ENCODE measurements at regions not wholly inside any gene's neighbourhood (a gene's known extent, or its start where the extent isn't known, plus 50 kb on each side); places are given as distances from the start of the nearest gene placed in this dataset.
"Not testable (repeated sequence)": the region's sequence is repeated elsewhere in the genome, so short reads cannot be mapped to it uniquely, and the experiment has no call there.

- no peak for DNase-seq
- Mint-ChIP-seq H3K27me3 (ENCODE audit: low read depth in 3 of 3) (peaks cover 0 to 1% (median 0%) of the 10 kb centered on the region in 3 donors), H3K27ac (no peak overlapping the region), H3K36me3 (peaks cover 0 to 9% (median 0%) of the 10 kb centered on the region in 3 donors), H3K4me1 (no peaks in the 10 kb centered on the region), H3K9me3 (peaks cover 19 to 60% (median 36%) of the 10 kb centered on the region in 6 donors), H3K4me3 (no peak overlapping the region)
Observed at GRCh38 chr3:88882121-88882520, 225.3 kb upstream of the EPHA3 start.

- H3K4me3 Mint-ChIP-seq; H3K36me3 Mint-ChIP-seq; H3K27ac Mint-ChIP-seq; H3K27me3 Mint-ChIP-seq (ENCODE audit: low read depth in 3 of 3); H3K4me1 Mint-ChIP-seq; DNase-seq: not testable (repeated sequence)
- peaks cover 18 to 68% (median 44%) of the 10 kb centered on the region in 6 donors for H3K9me3 Mint-ChIP-seq
Observed at GRCh38 chr3:88886624-88887023, 220.8 kb upstream of the EPHA3 start.

GRCh38 chr3:88896026-88896425 lies 211.4 kb upstream of the EPHA3 start:
- Mint-ChIP-seq H3K9me3 (peaks cover 5 to 30% (median 21%) of the 10 kb centered on the region in 6 donors), H3K27me3 (ENCODE audit: low read depth in 3 of 3) (no peaks in the 10 kb centered on the region), H3K36me3 (no peaks in the 10 kb centered on the region), H3K4me1 (no peaks in the 10 kb centered on the region), H3K4me3 (no peak overlapping the region), H3K27ac (no peak overlapping the region)
- DNase-seq, result no peak

GRCh38 chr3:88912294-88912877 lies 195.0 kb upstream of the EPHA3 start:
- no peak for DNase-seq
- Mint-ChIP-seq H3K9me3 (peaks cover 4 to 44% (median 20%) of the 10 kb centered on the region in 6 donors), H3K4me1 (no peaks in the 10 kb centered on the region), H3K27me3 (ENCODE audit: low read depth in 3 of 3) (peaks cover 0 to 2% (median 0%) of the 10 kb centered on the region in 3 donors), H3K36me3 (no peaks in the 10 kb centered on the region), H3K4me3 (no peak overlapping the region), H3K27ac (no peak overlapping the region)

GRCh38 chr3:88918841-88919240 lies 188.6 kb upstream of the EPHA3 start:
- Mint-ChIP-seq H3K9me3 (peaks cover 2 to 49% (median 28%) of the 10 kb centered on the region in 6 donors), H3K27me3 (ENCODE audit: low read depth in 3 of 3) (peaks cover 0 to 2% (median 0%) of the 10 kb centered on the region in 3 donors), H3K27ac (no peak overlapping the region), H3K4me3 (no peak overlapping the region), H3K36me3 (peaks cover 0 to 4% (median 0%) of the 10 kb centered on the region in 3 donors), H3K4me1 (no peaks in the 10 kb centered on the region)
- DNase-seq, result no peak

- no peaks in the 10 kb centered on the region for H3K4me1 Mint-ChIP-seq
- peaks cover 0 to 2% (median 0%) of the 10 kb centered on the region in 3 donors for H3K27me3 Mint-ChIP-seq (ENCODE audit: low read depth in 3 of 3)
- H3K27ac Mint-ChIP-seq, result no peak overlapping the region
- DNase-seq, result no peak
- H3K36me3 Mint-ChIP-seq, result peaks cover 0 to 4% (median 0%) of the 10 kb centered on the region in 3 donors
- peaks cover 2 to 40% (median 25%) of the 10 kb centered on the region in 6 donors for H3K9me3 Mint-ChIP-seq
- no peak overlapping the region for H3K4me3 Mint-ChIP-seq
Observed at GRCh38 chr3:88921986-88922385, 185.4 kb upstream of the EPHA3 start.

GRCh38 chr3:88926221-88926620 lies 181.2 kb upstream of the EPHA3 start:
- no peaks in the 10 kb centered on the region for H3K4me1 Mint-ChIP-seq
- peaks cover 0 to under 1% (median 0%) of the 10 kb centered on the region in 3 donors for H3K27me3 Mint-ChIP-seq (ENCODE audit: low read depth in 3 of 3)
- H3K36me3 Mint-ChIP-seq, result no peaks in the 10 kb centered on the region
- peaks cover 0 to 48% (median 24%) of the 10 kb centered on the region in 6 donors for H3K9me3 Mint-ChIP-seq
- no peak overlapping the region for H3K27ac Mint-ChIP-seq
- H3K4me3 Mint-ChIP-seq, result no peak overlapping the region
- DNase-seq, result no peak

- DNase-seq, result no peak
- peaks cover 5 to 60% (median 24%) of the 10 kb centered on the region in 6 donors for H3K9me3 Mint-ChIP-seq
- peak overlapping the region in 1 of 6 donors; percentile 44 for H3K27ac Mint-ChIP-seq
- H3K4me1 Mint-ChIP-seq, result no peaks in the 10 kb centered on the region
- H3K36me3 Mint-ChIP-seq, result peaks cover 0 to 4% (median 0%) of the 10 kb centered on the region in 3 donors
- no peak overlapping the region for H3K4me3 Mint-ChIP-seq
- no peaks in the 10 kb centered on the region for H3K27me3 Mint-ChIP-seq (ENCODE audit: low read depth in 3 of 3)
Observed at GRCh38 chr3:88930611-88931010, 176.8 kb upstream of the EPHA3 start.

GRCh38 chr3:88936831-88937230 lies 170.6 kb upstream of the EPHA3 start:
- peaks cover 11 to 64% (median 34%) of the 10 kb centered on the region in 6 donors for H3K9me3 Mint-ChIP-seq
- H3K36me3 Mint-ChIP-seq, result peaks cover 0 to 4% (median 0%) of the 10 kb centered on the region in 3 donors
- H3K4me1 Mint-ChIP-seq, result no peaks in the 10 kb centered on the region
- no peak overlapping the region for H3K4me3 Mint-ChIP-seq
- H3K27ac Mint-ChIP-seq, result no peak overlapping the region
- no peak for DNase-seq
- peaks cover 0 to 1% (median 1%) of the 10 kb centered on the region in 3 donors for H3K27me3 Mint-ChIP-seq (ENCODE audit: low read depth in 3 of 3)

GRCh38 chr3:88940296-88940695 lies 167.1 kb upstream of the EPHA3 start:
- Mint-ChIP-seq H3K36me3 (no peaks in the 10 kb centered on the region), H3K9me3 (peaks cover 6 to 68% (median 29%) of the 10 kb centered on the region in 6 donors), H3K27ac (no peak overlapping the region), H3K4me3 (no peak overlapping the region), H3K4me1 (no peaks in the 10 kb centered on the region), H3K27me3 (ENCODE audit: low read depth in 3 of 3) (peaks cover 0 to 1% (median 1%) of the 10 kb centered on the region in 3 donors)
- no peak for DNase-seq

- Mint-ChIP-seq H3K27ac (no peak overlapping the region), H3K9me3 (peaks cover 7 to 48% (median 24%) of the 10 kb centered on the region in 6 donors), H3K27me3 (ENCODE audit: low read depth in 3 of 3) (peaks cover 0 to 3% (median 2%) of the 10 kb centered on the region in 3 donors), H3K4me3 (no peak overlapping the region), H3K4me1 (no peaks in the 10 kb centered on the region), H3K36me3 (peaks cover 0 to 6% (median 0%) of the 10 kb centered on the region in 3 donors)
- DNase-seq, result no peak
Observed at GRCh38 chr3:88947013-88947412, 160.4 kb upstream of the EPHA3 start.

GRCh38 chr3:88954853-88955252 lies 152.6 kb upstream of the EPHA3 start:
- Mint-ChIP-seq H3K36me3 (no peaks in the 10 kb centered on the region), H3K4me3 (no peak overlapping the region), H3K27ac (no peak overlapping the region), H3K4me1 (no peaks in the 10 kb centered on the region), H3K9me3 (peaks cover 3 to 57% (median 22%) of the 10 kb centered on the region in 6 donors), H3K27me3 (ENCODE audit: low read depth in 3 of 3) (peaks cover 0 to 4% (median 0%) of the 10 kb centered on the region in 3 donors)
- DNase-seq, result no peak

GRCh38 chr3:88955274-88955673 lies 152.1 kb upstream of the EPHA3 start:
- no peak overlapping the region for H3K4me3 Mint-ChIP-seq
- DNase-seq, result no peak
- peaks cover 0 to 2% (median 0%) of the 10 kb centered on the region in 3 donors for H3K27me3 Mint-ChIP-seq (ENCODE audit: low read depth in 3 of 3)
- no peaks in the 10 kb centered on the region for H3K4me1 Mint-ChIP-seq
- H3K9me3 Mint-ChIP-seq, result peaks cover 3 to 62% (median 22%) of the 10 kb centered on the region in 6 donors
- H3K27ac Mint-ChIP-seq, result no peak overlapping the region
- no peaks in the 10 kb centered on the region for H3K36me3 Mint-ChIP-seq

GRCh38 chr3:88957711-88958439 lies 149.5 kb upstream of the EPHA3 start:
- Mint-ChIP-seq H3K27me3 (ENCODE audit: low read depth in 3 of 3) (peaks cover 0 to 2% (median 0%) of the 10 kb centered on the region in 3 donors), H3K4me1 (no peaks in the 10 kb centered on the region), H3K9me3 (peaks cover 3 to 55% (median 24%) of the 10 kb centered on the region in 6 donors), H3K27ac (no peak overlapping the region), H3K4me3 (no peak overlapping the region), H3K36me3 (no peaks in the 10 kb centered on the region)
- DNase-seq, result no peak

Data from immature natural killer cell (primary cell).